Mesenchymal stem cell (in vitro differentiated cells and primary cell): ENCODE measurements at regions not wholly inside any gene's neighbourhood (a gene's known extent, or its start where the extent isn't known, plus 50 kb on each side); places are given as distances from the start of the nearest gene placed in this dataset.
"Not testable (repeated sequence)": the region's sequence is repeated elsewhere in the genome, so short reads cannot be mapped to it uniquely, and the experiment has no call there.

Source experiments
- DNase-seq: peaks from one replicate; pipeline ENCODE4 v3.0.0-alpha.2; 2013
- H2AFZ ChIP-seq: one replicate; pipeline ENCODE4 v1.6.1; 2013; ENCODE audit warnings: low read depth, mild to moderate bottlenecking, control low read depth, inconsistent platforms, low read length, moderate library complexity
- H2AK5ac ChIP-seq: 2 replicates; pipeline ENCODE4 v1.6.1; 2013; ENCODE audit warnings: low read length, moderate library complexity, mild to moderate bottlenecking, inconsistent platforms; ENCODE audit not compliant: severe bottlenecking
- H2BK120ac ChIP-seq: one replicate; pipeline ENCODE4 v1.6.1; 2013; ENCODE audit warnings: low read depth, mild to moderate bottlenecking, inconsistent platforms, low read length, moderate library complexity
- H2BK12ac ChIP-seq, 2 experiments: one replicate each; pipeline ENCODE4 v1.6.1; 2013; ENCODE audit warnings: inconsistent platforms in 2 of 2, low read length in 2 of 2, mild to moderate bottlenecking in 2 of 2, moderate library complexity in 2 of 2, control low read depth in 1 of 2
- H2BK15ac ChIP-seq: one replicate; pipeline ENCODE4 v1.6.1; 2013; ENCODE audit warnings: mild to moderate bottlenecking, low read depth, inconsistent platforms; ENCODE audit not compliant: poor library complexity, severe bottlenecking
- H2BK5ac ChIP-seq: 2 replicates; pipeline ENCODE4 v1.6.1; 2013; ENCODE audit warnings: low read depth, mild to moderate bottlenecking, low read length, control low read depth, inconsistent platforms; ENCODE audit not compliant: poor library complexity, severe bottlenecking
- H3K14ac ChIP-seq, 2 experiments: one replicate each; pipeline ENCODE4 v1.6.1; 2013; ENCODE audit warnings: inconsistent platforms in 2 of 2, low read length in 2 of 2, control low read depth in 1 of 2, mild to moderate bottlenecking in 1 of 2, moderate library complexity in 1 of 2
- H3K18ac ChIP-seq, 2 experiments: one replicate each; pipeline ENCODE4 v1.6.1; 2013; ENCODE audit warnings: inconsistent platforms in 2 of 2, low read length in 2 of 2, control low read depth in 1 of 2, low read depth in 1 of 2, mild to moderate bottlenecking in 1 of 2
- H3K23ac ChIP-seq, 2 experiments: one replicate each; pipeline ENCODE4 v1.6.1; 2013; ENCODE audit warnings: inconsistent platforms in 2 of 2, low read length in 2 of 2, mild to moderate bottlenecking in 2 of 2, moderate library complexity in 2 of 2, control low read depth in 1 of 2
- H3K27ac ChIP-seq: 2 replicates; pipeline ENCODE4 v1.5.1; 2013; ENCODE audit warnings: mild to moderate bottlenecking, moderate library complexity, low read length, control low read depth, inconsistent platforms; ENCODE audit not compliant: poor library complexity, severe bottlenecking
- H3K27me3 ChIP-seq, 2 experiments: 2 replicates each; pipeline versions ENCODE4 v1.6.1 to v1.7.0; 2013; ENCODE audit warnings: low read length in 2 of 2, mild to moderate bottlenecking in 2 of 2, moderate library complexity in 2 of 2, control low read depth in 1 of 2, inconsistent platforms in 1 of 2; ENCODE audit not compliant: control insufficient read depth in 1 of 2, insufficient read depth in 1 of 2
- H3K36me3 ChIP-seq, 2 experiments: 2 replicates each; pipeline versions ENCODE4 v1.6.1 to v1.7.0; 2013; ENCODE audit warnings: low read length in 2 of 2, control low read depth in 1 of 2, inconsistent platforms in 1 of 2, low read depth in 1 of 2, mild to moderate bottlenecking in 1 of 2; ENCODE audit not compliant: insufficient read depth in 2 of 2, control insufficient read depth in 1 of 2
- H3K4ac ChIP-seq, 2 experiments: one replicate each; pipeline ENCODE4 v1.6.1; 2013; ENCODE audit warnings: inconsistent platforms in 2 of 2, low read length in 2 of 2, mild to moderate bottlenecking in 2 of 2, moderate library complexity in 2 of 2, control low read depth in 1 of 2, low read depth in 1 of 2
- H3K4me1 ChIP-seq: 2 replicates; pipeline ENCODE4 v1.6.1; 2013; ENCODE audit warnings: low read depth, low read length, control low read depth; ENCODE audit not compliant: control insufficient read depth, insufficient read depth
- H3K4me2 ChIP-seq: 2 replicates; pipeline ENCODE4 v1.6.1; 2013; ENCODE audit warnings: low read length, mild to moderate bottlenecking, inconsistent platforms; ENCODE audit not compliant: poor library complexity, severe bottlenecking
- H3K4me3 ChIP-seq, 2 experiments: 2 replicates each; pipeline versions ENCODE4 v1.5.1 to v1.7.0; 2013; ENCODE audit warnings: low read length in 2 of 2, mild to moderate bottlenecking in 2 of 2, control low read depth in 1 of 2, low read depth in 1 of 2; ENCODE audit not compliant: insufficient read depth in 1 of 2
- H3K79me1 ChIP-seq: replicated peaks from 2 replicates; pipeline ENCODE4 v1.6.1; 2013; ENCODE audit warnings: mild to moderate bottlenecking, control low read depth, low read length, inconsistent platforms; ENCODE audit not compliant: poor library complexity, severe bottlenecking
- H3K9ac ChIP-seq: 2 replicates; pipeline ENCODE4 v1.7.0; 2013; ENCODE audit warnings: mild to moderate bottlenecking, low read length, moderate library complexity
- H3K9me3 ChIP-seq: 2 replicates; pipeline ENCODE4 v1.7.0; 2013; ENCODE audit warnings: mild to moderate bottlenecking, low read length; ENCODE audit not compliant: control insufficient read depth
- H4K8ac ChIP-seq: one replicate; pipeline ENCODE4 v1.6.1; 2013; ENCODE audit warnings: inconsistent platforms, mild to moderate bottlenecking, low read length, moderate library complexity
- H4K91ac ChIP-seq: one replicate; pipeline ENCODE4 v1.6.1; 2013; ENCODE audit warnings: mild to moderate bottlenecking, low read length, inconsistent platforms
- WGBS: methylation state at CpG from one replicate; pipeline ENCODE4 v1.1.7; 2013; ENCODE audit warnings: mixed read lengths; 5-methylcytosine and 5-hydroxymethylcytosine counted together

GRCh38 chr4:124922748-124923147 is 210.2 kb upstream of the ANKRD50 start:
- H3K9ac ChIP-seq, H3K27me3 ChIP-seq, H3K4ac ChIP-seq, H3K36me3 ChIP-seq, H3K23ac ChIP-seq, H3K27ac ChIP-seq, H3K4me2 ChIP-seq, H3K4me1 ChIP-seq, H3K14ac ChIP-seq, H2BK15ac ChIP-seq, H2AK5ac ChIP-seq, H2AFZ ChIP-seq, H2BK5ac ChIP-seq, H3K9me3 ChIP-seq, H4K8ac ChIP-seq, H3K79me1 ChIP-seq, H3K18ac ChIP-seq, H2BK120ac ChIP-seq, H2BK12ac ChIP-seq, H3K4me3 ChIP-seq, DNase-seq: not testable (repeated sequence)
- peak overlapping the region; percentile 83 for H4K91ac ChIP-seq
- 99% methylated on average over 12 of the region's 12 CpGs for WGBS

GRCh38 chr4:124918559-124919122 is 206.1 kb upstream of the ANKRD50 start:
- WGBS: 96% methylated on average over 3 of the region's 3 CpGs
- Histone ChIP-seq H3K4me3 (no peak overlapping the region), H3K14ac (no peak overlapping the region), H2AK5ac (no peak overlapping the region), H2BK15ac (no peak overlapping the region), H2BK5ac (no peak overlapping the region), H3K9ac (no peak overlapping the region), H3K4ac (no peak overlapping the region), H2AFZ (no peak overlapping the region), H4K8ac (no peak overlapping the region), H3K4me2 (no peak overlapping the region), H3K27me3 (no peaks in the 10 kb centered on the region), H3K27ac (no peak overlapping the region), H3K23ac (no peak overlapping the region), H3K18ac (no peak overlapping the region), H4K91ac (no peak overlapping the region), H3K9me3 (peaks cover 1% of the 10 kb centered on the region), H2BK12ac (no peak overlapping the region), H3K36me3 (no peaks in the 10 kb centered on the region), H3K4me1 (no peaks in the 10 kb centered on the region), H3K79me1 (no peaks in the 10 kb centered on the region), H2BK120ac (no peak overlapping the region)
- no peak for DNase-seq

DNA sequence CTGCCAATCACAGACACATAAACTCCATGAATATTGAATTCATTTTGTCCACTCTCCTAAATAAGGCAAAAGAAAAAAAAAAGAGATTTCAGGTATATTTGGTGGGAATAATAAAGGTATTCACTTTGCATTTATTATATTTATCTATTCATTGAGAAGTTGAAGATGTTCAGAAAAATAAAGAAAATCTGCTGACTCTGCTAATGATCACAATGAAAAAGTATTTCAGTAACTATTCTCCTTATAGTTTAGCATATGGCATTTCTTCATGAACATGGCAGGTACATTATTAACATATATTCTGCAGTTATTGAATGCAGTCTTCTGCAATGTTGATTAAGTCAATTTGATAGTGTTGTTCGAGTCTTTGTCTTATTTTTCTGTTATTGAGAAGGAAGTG is 202.5 kb upstream of the ANKRD50 start:
- Histone ChIP-seq H3K27ac (no peak overlapping the region), H3K18ac (no peak overlapping the region), H2BK12ac (no peak overlapping the region), H2BK5ac (no peak overlapping the region), H2BK15ac (no peak overlapping the region), H3K36me3 (no peaks in the 10 kb centered on the region), H3K4me2 (no peak overlapping the region), H3K4me1 (no peaks in the 10 kb centered on the region), H3K27me3 (no peaks in the 10 kb centered on the region), H3K4ac (no peak overlapping the region), H3K79me1 (no peaks in the 10 kb centered on the region), H3K14ac (no peak overlapping the region), H3K4me3 (no peak overlapping the region), H4K91ac (no peak overlapping the region), H3K9me3 (peaks cover 20% of the 10 kb centered on the region), H2BK120ac (no peak overlapping the region), H2AK5ac (no peak overlapping the region), H3K23ac (no peak overlapping the region), H4K8ac (no peak overlapping the region), H2AFZ (no peak overlapping the region), H3K9ac (no peak overlapping the region)
- DNase-seq: no peak
- no CpG with 5 or more reads among the region's 1 CpG for WGBS

GRCh38 chr4:124913237-124913636 is 200.7 kb upstream of the ANKRD50 start:
- Histone ChIP-seq H3K27ac (no peak overlapping the region), H3K79me1 (no peaks in the 10 kb centered on the region), H3K4ac (no peak overlapping the region), H3K9me3 (peaks cover 20% of the 10 kb centered on the region), H2BK15ac (no peak overlapping the region), H3K14ac (no peak overlapping the region), H3K4me1 (no peaks in the 10 kb centered on the region), H3K18ac (peak overlapping the region in 1 of 2 experiments; percentile 28), H4K91ac (no peak overlapping the region), H2AK5ac (no peak overlapping the region), H2AFZ (peak overlapping the region; percentile 53), H3K36me3 (no peaks in the 10 kb centered on the region), H3K4me2 (no peak overlapping the region), H2BK5ac (no peak overlapping the region), H3K27me3 (no peaks in the 10 kb centered on the region), H2BK120ac (no peak overlapping the region), H4K8ac (no peak overlapping the region), H3K23ac (no peak overlapping the region), H3K9ac (no peak overlapping the region), H3K4me3 (no peak overlapping the region), H2BK12ac (no peak overlapping the region)
- WGBS: 95% methylated on average over 1 of the region's 1 CpG
- DNase-seq: no peak
